ENCODE measurements at regions not wholly inside any gene's neighbourhood (a gene's known extent, or its start where the extent isn't known, plus 50 kb on each side); places are given as distances from the start of the nearest gene placed in this dataset.

DNA sequence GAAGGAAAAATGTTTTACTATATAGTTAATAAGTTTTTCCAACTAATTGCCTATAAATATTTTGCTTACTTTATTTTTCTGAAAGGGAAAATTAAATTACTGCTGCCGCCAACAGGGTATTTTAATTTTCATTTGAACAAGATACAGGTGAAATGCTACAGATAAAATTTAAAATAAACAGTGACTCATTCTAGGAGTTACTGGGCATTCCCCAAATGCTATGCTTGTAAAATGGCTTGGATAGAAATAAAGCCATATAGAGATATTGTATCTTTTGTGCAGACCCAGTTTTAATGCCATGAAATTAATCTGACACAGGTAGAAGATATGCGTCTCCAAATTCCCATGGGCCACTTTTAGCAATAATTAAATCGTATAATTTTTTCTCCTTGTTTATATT lies 144.5 kb downstream of the NAP1L3 start:
- TF ChIP-seq, protein P1, sequence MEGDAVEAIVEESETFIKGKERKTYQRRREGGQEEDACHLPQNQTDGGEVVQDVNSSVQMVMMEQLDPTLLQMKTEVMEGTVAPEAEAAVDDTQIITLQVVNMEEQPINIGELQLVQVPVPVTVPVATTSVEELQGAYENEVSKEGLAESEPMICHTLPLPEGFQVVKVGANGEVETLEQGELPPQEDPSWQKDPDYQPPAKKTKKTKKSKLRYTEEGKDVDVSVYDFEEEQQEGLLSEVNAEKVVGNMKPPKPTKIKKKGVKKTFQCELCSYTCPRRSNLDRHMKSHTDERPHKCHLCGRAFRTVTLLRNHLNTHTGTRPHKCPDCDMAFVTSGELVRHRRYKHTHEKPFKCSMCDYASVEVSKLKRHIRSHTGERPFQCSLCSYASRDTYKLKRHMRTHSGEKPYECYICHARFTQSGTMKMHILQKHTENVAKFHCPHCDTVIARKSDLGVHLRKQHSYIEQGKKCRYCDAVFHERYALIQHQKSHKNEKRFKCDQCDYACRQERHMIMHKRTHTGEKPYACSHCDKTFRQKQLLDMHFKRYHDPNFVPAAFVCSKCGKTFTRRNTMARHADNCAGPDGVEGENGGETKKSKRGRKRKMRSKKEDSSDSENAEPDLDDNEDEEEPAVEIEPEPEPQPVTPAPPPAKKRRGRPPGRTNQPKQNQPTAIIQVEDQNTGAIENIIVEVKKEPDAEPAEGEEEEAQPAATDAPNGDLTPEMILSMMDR (IDR thresholded peaks at IDR 0.05): no peak
- TF ChIP-seq EP300 (IDR thresholded peaks at IDR 0.05): no peak
- no peak for TF ChIP-seq POLR2AphosphoS5 (IDR thresholded peaks at IDR 0.05)
- TF ChIP-seq POLR2A (IDR thresholded peaks at IDR 0.05): no peak
